ENCODE measurements at regions not wholly inside any gene's neighbourhood (a gene's known extent, or its start where the extent isn't known, plus 50 kb on each side); places are given as distances from the start of the nearest gene placed in this dataset.

DNA sequence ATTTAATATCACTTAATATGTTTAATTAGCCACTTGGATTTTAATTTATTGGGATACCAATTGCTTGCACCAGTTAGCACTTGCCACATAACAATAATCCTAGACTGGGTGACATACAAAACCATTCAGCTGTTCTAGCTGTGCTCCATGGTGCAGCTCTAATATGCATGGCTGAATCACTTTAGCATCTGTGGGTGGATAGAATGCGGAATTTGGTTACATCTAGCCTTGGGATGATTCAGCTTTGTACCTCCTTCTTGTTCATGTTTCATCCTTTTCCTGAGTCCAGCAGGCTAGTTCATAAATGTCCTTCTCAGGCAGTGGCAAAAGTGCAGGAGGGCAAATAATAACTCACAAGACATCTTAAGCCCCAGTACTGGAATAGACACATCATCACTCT is 1263.0 kb downstream of the LRFN5 start:
- DNase-seq = no peak

DNA sequence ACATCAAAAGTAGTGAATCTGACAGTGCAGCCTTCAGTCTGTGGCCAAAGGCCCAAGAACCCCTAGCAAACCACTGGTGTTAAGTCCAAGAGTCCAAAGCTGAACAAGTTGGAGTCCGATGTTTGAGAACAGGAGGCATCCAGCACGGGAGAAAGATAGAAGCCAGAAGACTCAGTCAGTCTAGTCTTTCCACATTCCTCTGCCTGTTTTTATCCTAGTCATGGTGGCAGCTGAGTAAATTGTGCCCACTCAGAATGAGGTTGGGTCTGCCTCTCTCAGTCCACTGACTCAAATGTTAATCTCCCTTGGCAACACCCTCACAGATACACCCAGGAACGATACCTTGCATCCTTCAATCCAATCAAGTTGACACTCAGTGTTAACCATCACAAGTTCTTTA is 1255.4 kb downstream of the LRFN5 start:
- no peak for DNase-seq

DNA sequence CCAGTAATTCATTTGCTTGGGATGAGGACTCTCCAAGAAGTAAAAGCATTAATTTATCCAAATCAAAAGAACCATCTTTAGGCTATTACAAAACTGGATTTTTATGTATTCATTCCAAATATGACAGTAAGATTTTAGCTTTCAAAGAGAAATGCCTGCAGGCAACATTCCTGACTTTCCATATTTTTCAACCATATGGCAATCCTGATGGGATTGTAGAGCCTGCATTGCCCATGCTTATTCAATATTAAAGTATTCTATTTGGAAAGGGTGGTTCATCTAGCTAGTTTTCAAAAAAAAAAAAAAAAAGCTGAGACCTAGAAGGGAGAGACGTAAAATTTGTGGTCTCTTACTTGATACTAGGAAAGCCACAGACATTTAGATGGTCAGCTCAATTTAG is 1253.7 kb downstream of the LRFN5 start:
- DNase-seq = no peak

DNA sequence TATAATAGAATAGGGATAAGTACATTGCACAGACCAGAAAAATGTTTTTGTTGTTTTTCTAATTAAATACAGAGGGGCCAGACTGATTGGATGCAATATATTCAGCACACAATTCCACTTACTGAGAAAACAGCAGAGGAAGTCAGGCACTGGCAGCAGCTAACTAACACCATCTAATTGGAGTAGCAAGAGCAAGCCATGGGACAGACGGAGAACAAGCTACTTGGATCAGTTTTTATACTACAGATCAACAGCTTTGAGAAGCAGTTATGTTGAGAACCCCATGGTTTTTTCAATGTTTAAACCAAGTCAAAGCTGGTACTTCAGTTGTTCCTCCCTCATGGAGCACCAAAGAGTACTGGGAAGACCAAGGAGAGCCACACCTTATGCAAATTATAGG is 1249.4 kb downstream of the LRFN5 start:
- DNase-seq = no peak

DNA sequence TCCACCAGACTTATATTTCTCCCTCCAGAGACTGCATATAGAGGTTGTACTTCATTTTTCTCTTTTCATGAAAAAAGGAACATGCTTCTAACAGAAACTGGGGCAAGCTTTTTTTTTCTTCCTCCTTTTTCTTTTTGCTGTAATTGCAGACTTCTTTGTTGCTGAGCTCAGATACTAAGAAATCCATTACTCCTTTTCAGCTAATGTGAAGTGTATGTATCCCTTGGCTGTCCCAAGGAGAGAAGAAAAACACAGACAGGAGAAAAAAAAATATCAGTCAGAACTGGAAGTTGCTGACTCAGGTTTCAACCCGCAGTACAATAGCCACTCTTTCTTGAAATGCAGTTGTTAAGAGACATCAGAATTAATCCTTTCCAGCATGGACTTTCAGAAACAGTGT is 1248.4 kb downstream of the LRFN5 start:
- peak; percentile 37 for DNase-seq

DNA sequence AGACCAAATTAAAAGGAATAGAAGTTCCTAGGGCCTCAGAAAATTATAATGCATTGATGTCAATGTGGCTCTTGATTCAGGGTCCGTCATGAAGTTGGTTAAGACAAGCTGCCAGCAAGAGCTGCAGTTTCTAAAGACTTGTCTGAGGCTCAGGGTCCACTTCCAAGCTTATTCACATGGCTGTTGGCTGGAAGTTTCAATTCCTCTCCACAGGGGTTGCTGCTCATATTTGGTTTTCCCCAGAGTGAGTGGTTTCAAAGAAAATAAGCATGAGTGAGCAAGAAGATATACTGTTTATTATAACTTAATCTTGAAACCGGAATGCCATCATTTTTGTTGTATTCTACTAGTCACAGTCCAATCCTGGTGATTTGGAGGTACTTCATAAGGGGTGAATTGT is 1247.4 kb downstream of the LRFN5 start:
- peak; percentile 72 for DNase-seq

DNA sequence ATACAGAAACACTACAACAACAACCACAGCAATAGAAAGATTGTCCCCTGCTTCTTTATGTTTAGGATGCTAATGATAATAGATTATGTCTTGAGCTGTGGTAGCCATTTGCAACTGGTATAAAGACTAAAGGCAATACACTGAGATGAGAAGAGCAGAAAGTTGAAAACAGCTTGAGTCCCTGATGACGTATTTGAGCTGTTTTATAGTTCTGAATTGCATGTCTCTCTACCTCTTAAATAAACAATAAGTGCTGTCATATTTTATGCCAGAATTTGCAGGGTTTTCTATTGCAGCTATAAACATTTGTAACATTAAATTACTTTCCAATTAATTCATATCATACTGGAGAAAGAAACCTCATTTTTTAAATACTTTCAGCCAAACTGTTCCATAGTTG is 1242.0 kb downstream of the LRFN5 start:
- no peak for DNase-seq

DNA sequence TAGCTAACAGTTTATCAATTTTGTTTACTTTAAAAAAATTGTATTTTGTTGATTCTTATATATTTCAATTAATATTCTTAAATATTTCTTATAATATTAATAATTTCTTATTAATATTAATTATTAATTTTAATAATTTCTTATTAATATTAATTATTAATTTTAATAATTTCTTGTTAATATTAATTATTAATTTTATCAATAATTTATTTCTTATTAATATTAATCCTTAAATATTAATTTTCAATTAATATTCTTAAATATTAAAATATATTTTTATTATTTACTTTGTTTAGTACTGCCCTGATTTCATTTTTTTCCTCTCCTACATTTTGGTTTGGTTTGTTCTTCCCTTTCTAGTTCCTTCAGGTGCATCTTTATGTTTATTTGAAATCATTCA is 1208.1 kb downstream of the LRFN5 start:
- no peak for DNase-seq

DNA sequence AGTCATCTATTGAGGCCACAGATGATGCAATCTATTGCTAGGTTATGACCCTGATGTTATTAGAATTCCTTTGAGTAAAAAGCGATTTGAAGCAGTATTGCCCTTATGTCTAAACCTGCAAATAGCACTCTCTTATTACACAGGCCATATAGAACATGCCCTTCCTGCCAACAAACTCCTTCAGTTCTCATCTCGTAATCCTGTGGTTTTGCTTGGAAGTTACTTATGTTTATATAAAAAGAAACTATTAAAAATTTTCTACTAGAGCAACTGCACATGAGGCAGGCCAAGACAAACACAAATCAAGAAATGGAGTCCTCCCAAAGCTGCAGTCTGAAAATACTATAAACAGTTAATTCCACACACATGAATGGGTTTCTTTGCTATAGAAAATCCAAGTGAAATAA is 1200.2 kb downstream of the LRFN5 start:
- no peak for DNase-seq

DNA sequence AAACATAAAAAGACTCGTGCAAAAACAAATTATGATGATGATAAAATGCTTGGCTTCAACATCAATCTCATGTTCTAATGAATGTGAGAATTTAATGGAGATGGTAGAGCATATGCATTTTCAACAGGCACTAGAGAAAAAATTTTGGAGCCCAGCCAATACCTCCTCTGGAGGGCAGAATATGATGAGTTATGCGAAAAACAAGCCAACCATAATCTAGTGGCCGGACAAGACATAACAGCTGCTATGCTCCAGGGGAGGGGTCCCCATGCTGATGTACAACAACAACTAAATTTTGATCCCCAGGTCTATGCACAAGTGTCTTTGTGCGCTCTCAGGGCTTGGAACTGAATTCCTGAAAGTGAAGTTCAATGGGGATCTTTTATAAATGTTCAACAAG is 1197.5 kb downstream of the LRFN5 start:
- DNase-seq = no peak

DNA sequence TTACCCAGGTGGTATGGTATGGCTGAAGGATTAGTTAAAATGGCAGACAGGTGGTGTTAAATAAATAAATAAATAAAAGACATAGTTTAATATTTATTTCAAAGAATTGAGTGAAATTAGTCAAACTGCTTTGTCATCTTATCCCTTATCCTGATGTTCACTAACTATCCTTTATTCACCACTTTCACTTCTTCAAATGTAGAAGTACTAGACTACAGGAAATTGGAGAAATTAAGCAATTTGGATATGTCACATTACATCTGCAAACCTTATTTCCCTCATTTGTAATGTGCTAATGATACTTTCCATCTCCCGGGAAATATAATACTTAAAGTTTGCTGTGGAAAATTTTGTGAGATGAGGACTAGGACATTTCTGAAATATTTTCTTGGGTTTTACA is 1195.7 kb downstream of the LRFN5 start:
- peak; percentile 44 for DNase-seq

DNA sequence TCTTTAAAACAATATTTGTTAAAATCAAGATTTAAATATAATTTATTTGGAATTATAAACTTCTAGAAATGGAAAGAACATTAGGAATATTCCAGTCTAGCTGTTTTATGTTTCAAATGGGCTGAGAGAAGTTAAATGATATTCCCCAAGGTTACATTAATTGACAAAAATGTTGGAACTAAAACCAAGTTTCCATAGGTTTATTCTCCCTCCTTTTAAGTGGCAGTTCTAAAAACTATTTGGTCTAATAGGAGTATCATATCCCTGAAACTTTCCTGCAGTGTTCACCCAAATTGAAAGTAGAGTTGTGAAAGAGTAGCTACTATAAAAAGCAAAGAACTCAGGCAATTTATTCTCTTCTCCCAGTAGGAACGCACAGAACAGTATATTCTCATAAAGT is 1185.5 kb downstream of the LRFN5 start:
- no peak for DNase-seq

DNA sequence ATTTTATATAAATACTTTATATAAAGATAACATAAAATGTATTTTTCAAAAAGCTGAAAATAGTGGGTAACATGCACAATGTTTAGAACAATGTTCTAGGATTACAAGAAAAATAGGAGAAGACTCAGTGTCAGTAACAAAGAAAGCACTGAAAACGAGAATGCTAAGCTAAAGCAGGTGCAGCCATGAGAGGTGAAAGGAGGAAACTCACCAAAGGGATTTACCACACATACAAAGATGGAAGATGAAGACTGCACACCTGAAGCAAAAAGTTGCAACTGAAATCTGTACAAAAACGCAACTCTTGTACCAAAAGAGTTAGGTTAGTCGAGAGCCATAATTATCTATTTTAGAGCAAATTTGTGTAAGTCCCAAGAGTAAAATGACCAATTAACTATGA is 1176.1 kb downstream of the LRFN5 start:
- DNase-seq = no peak

DNA sequence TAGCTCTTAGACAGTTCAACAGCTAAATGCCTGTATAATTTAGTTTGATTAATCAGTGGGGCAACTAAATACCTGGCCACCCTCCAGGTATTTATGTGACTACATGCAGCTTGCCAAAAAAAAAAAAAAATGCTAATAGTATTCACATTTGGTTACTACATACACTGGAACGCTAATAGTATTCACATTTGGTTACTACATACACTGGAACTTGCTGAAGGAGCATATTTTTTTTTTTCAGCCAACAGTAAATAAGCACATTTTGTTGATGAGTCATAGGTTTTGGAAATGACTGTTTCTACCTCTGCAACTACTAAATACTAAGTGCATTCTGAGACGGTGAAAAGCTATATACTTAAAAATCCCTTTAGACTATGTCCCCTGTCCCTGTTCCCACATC is 1172.3 kb downstream of the LRFN5 start:
- DNase-seq = no peak

DNA sequence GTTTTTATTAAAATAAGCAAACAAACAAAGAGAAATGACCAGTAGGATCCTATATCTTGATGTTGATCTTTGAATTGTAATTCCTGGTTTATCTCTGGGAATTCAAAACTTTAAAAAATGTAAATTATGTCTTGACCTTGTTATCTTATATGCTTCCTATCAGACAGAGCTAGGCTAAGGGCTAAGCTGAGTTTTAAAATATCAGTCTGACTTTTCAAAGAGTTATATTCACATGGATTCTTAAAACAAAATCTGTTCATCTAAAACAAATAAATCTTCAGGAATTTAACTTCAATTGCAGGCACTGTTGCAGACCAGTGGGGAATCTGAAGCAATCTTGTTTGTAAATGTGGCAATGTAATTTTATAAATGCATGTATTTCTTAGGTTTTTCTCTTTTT is 1144.1 kb downstream of the LRFN5 start:
- DNase-seq = no peak

DNA sequence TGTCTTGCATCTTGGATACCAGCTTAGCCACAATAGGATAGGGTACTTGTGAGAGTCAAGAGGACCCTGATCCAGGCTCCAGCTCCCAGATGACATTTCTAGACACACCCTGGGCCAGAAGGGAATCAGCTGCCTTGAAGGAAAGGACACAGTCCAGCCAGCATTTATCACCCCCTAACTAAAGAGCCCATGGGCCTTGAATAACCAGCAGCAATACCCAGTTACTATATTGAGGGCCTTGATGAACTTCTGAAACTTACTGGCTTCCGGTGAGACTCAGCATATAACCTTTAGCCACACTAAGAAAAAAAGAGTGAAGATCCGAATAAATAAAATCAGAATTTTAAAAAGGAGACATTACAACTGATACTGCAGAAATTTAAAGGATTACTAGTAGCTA is 1135.4 kb downstream of the LRFN5 start:
- no peak for DNase-seq

DNA sequence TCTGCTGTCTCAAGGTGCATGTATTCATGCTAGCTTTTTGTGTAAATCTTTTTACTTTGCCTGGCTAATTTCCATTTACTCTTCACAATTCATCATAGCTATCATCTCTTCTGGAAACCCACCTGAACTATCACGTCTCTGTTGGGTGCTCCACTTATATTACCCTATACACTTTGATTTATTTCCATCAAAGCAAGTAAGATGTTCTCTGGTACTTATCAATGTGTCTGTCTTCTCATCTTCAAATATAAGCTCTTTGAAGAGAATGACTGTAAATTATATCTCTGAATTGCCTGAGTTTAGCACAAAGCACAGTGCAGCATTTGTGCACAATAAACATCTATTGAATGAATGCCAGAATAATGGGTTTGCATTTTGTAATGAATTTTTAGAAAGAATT is 1129.7 kb downstream of the LRFN5 start:
- no peak for DNase-seq

DNA sequence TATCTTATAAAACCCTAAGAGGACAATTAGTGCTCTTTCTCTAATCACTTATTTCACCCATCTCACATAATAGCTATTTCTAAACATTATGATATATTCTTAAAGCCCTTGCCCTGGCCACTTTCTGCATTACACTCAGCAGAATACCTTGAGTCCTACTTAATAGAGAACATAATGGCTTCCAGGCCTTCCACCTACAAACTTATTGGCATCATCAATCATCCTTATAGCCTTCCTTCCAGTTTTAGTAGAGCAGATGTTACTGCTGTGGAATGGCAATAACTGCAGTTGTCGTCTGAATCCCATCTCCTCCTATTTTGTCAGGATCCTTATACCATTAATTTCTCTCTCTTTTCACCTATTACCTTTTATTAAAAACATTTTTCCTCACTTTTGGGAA is 1127.4 kb downstream of the LRFN5 start:
- DNase-seq = no peak

DNA sequence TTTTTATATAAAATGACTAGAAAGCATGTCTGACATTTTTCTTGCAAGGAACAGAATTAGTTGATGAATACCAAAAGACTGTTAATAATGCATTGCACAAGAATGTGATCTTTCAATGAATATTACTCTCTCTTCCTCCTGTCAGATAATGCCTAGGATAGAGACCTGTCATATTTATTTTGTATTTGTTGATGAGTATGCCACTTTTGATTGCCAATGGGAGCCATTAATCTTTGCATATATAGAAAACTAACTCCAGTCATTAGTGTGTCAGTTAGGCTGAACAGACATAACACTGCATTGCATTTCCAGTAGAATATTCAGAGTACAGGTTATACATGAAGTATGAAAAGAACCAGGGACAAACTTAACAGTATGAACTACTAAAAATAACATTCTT is 1125.3 kb downstream of the LRFN5 start:
- no peak for DNase-seq

DNA sequence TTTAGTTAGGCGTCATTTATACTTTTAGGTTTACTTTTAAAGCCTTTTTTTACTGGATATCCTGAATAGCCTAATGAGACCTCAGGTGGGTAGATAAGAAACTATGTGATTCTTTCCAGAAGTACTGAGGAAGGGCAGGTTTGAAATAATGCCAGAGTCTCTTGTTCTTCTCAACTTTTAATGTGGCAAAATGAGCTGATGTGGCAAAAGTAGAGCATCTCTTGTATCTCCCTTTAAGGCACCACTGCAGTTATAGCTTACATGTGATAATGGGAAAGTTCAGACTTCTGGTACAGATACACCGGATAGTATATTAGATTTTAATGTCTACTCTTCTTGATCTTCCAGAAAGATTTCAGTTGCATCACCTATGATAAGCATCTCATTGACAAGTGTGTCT is 1124.8 kb downstream of the LRFN5 start:
- no peak for DNase-seq

DNA sequence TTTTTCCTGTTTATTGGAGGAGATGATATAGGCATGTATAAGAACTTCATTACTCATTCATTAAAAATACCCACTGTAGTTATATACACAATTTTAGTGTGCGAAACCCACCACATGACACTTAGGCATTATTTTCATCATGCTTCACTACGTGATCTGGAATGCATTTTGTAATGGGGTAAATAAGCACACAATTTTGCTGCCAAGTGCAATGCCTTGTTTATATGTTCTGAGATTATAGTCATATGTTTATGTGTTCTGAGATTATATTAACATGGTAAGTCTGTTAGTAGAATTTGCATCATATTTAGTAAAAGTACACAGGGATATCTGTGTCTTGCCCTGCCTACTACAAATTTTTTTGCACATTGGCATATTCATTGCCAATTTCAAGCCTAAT is 1123.0 kb downstream of the LRFN5 start:
- DNase-seq = no peak

DNA sequence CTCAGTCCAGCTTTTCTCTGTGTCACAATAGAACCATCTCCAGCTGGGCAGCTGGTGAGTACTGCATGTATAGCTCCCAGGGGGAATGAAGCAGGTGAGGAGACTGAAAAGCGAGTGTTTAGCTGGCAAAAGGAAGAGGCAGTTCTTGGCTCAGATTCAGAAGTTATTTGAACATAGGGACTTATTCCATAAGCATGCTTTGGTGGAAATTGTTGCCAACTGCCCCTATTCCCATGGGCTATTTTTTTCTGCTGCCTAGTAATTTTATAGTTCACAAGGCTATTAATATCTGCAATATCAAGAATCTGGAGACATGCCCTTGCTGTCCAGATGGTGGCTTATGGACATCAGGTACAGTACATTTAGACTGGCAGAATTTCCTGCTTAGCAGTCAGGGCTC is 1112.7 kb downstream of the LRFN5 start:
- DNase-seq = no peak

DNA sequence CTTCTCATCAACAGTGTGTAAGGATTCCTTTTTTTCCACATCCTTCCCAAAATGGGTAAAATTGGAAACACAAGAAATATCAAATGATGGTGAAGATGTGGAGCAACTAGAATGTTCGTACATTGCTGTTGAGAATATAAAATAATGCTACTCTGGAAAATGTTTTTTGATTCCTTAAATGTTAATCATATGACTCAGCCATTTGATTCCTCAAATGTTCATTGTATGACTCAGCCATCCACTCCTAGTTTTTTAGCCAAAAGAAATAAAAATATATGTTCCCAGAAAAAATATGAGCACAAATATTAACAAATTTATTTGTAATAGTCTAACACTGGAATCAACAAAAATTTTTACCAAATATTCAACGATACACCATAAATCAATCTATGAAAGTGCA is 1108.6 kb downstream of the LRFN5 start:
- DNase-seq = no peak

DNA sequence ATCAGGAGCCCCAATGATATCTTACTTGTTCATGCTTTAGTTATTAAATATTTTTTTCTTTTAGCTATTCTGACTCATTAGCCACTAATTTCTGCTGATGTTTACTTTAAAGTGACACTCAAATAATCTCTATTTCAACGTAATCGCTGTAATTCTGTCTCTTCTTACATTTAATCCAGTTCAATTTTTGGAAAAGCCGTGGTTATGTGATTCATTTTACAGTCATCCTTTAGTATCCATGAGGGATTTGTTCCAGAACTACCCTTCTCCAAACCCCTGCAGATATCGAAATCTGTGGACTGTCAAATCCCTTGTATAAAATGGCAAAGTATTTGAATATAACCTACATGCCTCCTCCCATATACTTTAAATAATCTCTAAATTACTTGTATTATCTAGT is 1103.4 kb downstream of the LRFN5 start:
- no peak for DNase-seq

DNA sequence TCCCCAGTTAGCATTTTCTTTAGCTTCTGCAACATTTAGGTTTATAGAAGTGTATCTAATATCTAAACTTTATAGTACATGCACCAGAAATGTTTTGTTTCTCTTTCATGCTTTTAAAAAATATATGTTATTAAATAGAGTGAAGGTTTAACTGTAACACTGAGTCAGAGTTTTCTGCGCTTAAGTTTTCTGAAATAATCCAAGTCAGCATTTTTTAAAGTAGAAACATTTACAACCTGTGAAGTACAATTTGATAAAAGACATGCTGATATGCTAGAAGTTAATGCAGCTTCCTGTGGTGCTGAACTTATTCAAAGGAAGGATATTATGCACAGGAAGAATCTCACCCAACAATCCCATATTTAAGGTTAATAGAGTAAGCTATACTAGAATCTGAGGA is 1096.8 kb downstream of the LRFN5 start:
- no peak for DNase-seq

DNA sequence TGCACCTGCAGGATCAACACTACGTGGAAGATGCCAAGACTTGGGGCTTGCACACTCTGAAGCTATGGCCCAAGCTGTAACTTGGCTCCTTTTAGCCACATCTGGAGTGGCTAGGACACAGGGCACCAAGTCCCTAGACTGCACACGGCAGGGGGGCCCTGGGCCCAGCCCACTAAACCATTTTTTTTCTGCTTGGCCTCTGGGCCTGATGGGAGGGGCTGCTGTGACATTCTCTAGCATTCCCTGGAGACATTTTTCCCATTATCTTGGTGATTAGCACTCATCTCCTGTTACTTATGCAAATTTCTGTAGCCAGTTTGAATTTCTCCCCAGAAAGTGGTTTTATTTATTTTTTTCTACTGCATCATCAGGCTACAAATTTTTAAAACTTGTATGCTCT is 1080.7 kb downstream of the LRFN5 start:
- no peak for DNase-seq

DNA sequence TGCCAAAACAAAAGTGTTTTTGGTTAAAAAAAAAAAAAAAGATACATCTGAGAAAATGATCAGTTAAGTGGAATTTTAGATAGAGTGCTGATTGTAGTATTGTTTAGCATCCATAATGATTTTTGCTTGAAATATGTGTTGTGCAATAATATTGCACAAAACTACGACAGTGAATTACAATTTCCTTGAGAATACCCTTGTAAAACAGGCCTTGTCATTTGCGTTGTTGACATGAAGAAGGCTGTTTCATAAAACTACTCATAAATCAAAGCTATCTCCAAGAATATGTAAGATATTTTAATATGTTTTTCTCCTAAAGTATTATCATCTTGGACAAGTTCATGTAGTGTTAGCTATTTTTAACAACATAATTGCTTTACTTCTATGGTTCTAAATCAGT is 1077.0 kb downstream of the LRFN5 start:
- DNase-seq = no peak
